GM21786 (cell line): ENCODE measurements at regions not wholly inside any gene's neighbourhood (a gene's known extent, or its start where the extent isn't known, plus 50 kb on each side); places are given as distances from the start of the nearest gene placed in this dataset.
"Not testable (repeated sequence)": the region's sequence is repeated elsewhere in the genome, so short reads cannot be mapped to it uniquely, and the experiment has no call there.

Experiments
- ATAC-seq: cut with Tn5 transposase; IDR thresholded peaks from one replicate; pipeline ENCODE4 v1.9.1; 2021; ENCODE audit not compliant: unreplicated experiment

DNA sequence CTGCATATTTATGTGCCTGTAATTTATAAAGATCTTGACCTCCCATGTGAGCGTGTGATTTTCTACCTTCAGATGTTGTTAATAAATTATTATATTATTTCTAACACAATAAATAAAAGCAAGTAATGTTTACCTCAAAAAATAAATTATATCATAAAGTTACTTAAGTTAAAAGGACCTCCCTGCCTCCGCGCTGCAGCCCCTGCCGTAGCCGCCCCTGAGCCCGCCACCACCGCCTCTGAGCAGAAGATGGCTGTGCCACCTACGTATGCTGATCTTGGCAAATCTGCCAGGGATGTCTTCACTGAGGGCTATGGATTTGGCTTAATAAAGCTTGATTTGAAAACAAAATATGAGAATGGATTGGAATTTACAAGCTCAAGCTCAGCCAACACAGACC lies 119.6 kb upstream of the BRWD3 start:
- ATAC-seq, result no peak

DNA sequence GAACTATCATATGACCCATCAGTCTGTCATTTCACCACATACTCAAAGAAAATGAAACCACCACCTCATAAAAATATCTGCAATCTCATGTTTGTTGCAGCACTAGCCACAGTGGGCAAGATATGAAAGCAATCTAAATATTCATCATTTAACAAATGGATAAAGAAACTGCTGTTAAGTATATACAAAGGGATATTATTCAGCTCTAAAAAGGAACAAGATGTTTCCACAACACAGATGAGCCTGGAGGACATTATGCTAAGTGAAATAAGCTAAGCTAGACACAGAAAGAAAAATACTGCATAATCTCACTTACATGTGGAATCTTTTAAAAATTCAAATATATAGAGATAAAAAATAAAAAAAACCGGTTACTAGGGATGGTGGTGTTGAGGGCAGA lies 108.2 kb upstream of the BRWD3 start:
- no peak for ATAC-seq

- ATAC-seq, result not testable (repeated sequence)
Measured at GRCh38 chrX:80912351-80912750, 102.7 kb upstream of the BRWD3 start.

GRCh38 chrX:80879916-80880315 lies 70.2 kb upstream of the BRWD3 start:
- no peak for ATAC-seq

GRCh38 chrX:80879143-80879542 lies 69.5 kb upstream of the BRWD3 start:
- no peak for ATAC-seq

DNA sequence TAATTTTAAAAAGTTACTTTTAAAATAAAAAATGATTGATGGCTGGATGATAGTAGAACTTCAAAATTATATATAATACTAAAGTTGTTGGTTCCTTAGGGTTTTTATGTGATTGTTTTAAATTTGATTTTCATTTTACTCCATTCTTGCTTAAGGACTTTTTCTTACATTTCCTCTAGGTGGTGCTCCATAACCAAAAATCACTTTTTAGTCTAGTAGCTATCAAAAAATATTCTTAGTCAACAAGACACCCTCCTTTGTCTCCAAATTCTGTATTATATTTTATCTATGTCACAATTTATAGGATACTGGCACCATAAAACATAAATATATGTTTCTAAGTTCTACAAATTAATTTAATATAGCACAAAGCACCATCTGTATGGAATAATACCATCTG lies 67.2 kb upstream of the BRWD3 start:
- peak; percentile 55 for ATAC-seq
